ENCODE measurements at regions not wholly inside any gene's neighbourhood (a gene's known extent, or its start where the extent isn't known, plus 50 kb on each side); places are given as distances from the start of the nearest gene placed in this dataset.

- no peaks in the 10 kb centered on the region for H3K27me3 ChIP-seq (ENCODE audit: insufficient read depth, low read length)
- H2AFZ ChIP-seq (ENCODE audit: low read length, unreplicated experiment), result no peak overlapping the region
- H3K36me3 ChIP-seq (ENCODE audit: insufficient read depth, low read length), result no peaks in the 10 kb centered on the region
- H3K79me2 ChIP-seq (ENCODE audit: control insufficient read depth, insufficient read depth, low read length, unreplicated experiment), result no peaks in the 10 kb centered on the region
- H3K4me1 ChIP-seq (ENCODE audit: control insufficient read depth, insufficient read depth, low read length, unreplicated experiment), result peaks cover 5% of the 10 kb centered on the region
- H3K27ac ChIP-seq (ENCODE audit: low read depth, low read length), result peak overlapping the region; percentile 73
- no peak overlapping the region for H3K4me3 ChIP-seq (ENCODE audit: low read depth, low read length)
Observed at GRCh38 chr22:45112136-45112879, 51.4 kb upstream of the NUP50 start.

Data from ACC112 (cell line).